ENCODE measurements at regions not wholly inside any gene's neighbourhood (a gene's known extent, or its start where the extent isn't known, plus 50 kb on each side); places are given as distances from the start of the nearest gene placed in this dataset.

- no peak for DNase-seq (ENCODE audit: low read depth)
- no peak for TF ChIP-seq CTCF (conservative IDR thresholded peaks at IDR 0.05; ENCODE audit: control insufficient read depth, insufficient read depth, low read depth, low read length)
- no peak overlapping the region for H3K4me3 ChIP-seq (ENCODE audit: control insufficient read depth, low read depth, low read length)
These were observed 984.7 kb upstream of the CELF2 start for GRCh38 chr10:10032991-10033390.

- no peak for DNase-seq (ENCODE audit: low read depth)
- no peak overlapping the region for H3K4me3 ChIP-seq (ENCODE audit: control insufficient read depth, low read depth, low read length)
- no peak for TF ChIP-seq CTCF (conservative IDR thresholded peaks at IDR 0.05; ENCODE audit: control insufficient read depth, insufficient read depth, low read depth, low read length)
These were observed 979.3 kb upstream of the CELF2 start for GRCh38 chr10:10038348-10038747.

- no peak for DNase-seq (ENCODE audit: low read depth)
These were observed 978.1 kb upstream of the CELF2 start for GRCh38 chr10:10039595-10039994.

GRCh38 chr10:10043083-10043482 is 974.6 kb upstream of the CELF2 start:
- no peak for TF ChIP-seq CTCF (conservative IDR thresholded peaks at IDR 0.05; ENCODE audit: control insufficient read depth, insufficient read depth, low read depth, low read length)
- DNase-seq (ENCODE audit: low read depth) = no peak

More at GRCh38 chr10:10039595-10039994, 978.1 kb upstream of the CELF2 start:
- no peak overlapping the region for H3K4me3 ChIP-seq (ENCODE audit: control insufficient read depth, low read depth, low read length)
- no peak for TF ChIP-seq CTCF (conservative IDR thresholded peaks at IDR 0.05; ENCODE audit: control insufficient read depth, insufficient read depth, low read depth, low read length)

GRCh38 chr10:10044922-10045764 is 972.5 kb upstream of the CELF2 start:
- no peak for DNase-seq (ENCODE audit: low read depth)
- H3K4me3 ChIP-seq (ENCODE audit: control insufficient read depth, low read depth, low read length) = no peak overlapping the region
- no peak for TF ChIP-seq CTCF (conservative IDR thresholded peaks at IDR 0.05; ENCODE audit: control insufficient read depth, insufficient read depth, low read depth, low read length)

More at GRCh38 chr10:10043083-10043482, 974.6 kb upstream of the CELF2 start:
- no peak overlapping the region for H3K4me3 ChIP-seq (ENCODE audit: control insufficient read depth, low read depth, low read length)

GRCh38 chr10:10045765-10046028 is 972.0 kb upstream of the CELF2 start:
- no peak overlapping the region for H3K4me3 ChIP-seq (ENCODE audit: control insufficient read depth, low read depth, low read length)
- no peak for DNase-seq (ENCODE audit: low read depth)
- TF ChIP-seq CTCF (conservative IDR thresholded peaks at IDR 0.05; ENCODE audit: control insufficient read depth, insufficient read depth, low read depth, low read length) = no peak
